Hepatocyte (in vitro differentiated cells): ENCODE measurements at regions not wholly inside any gene's neighbourhood (a gene's known extent, or its start where the extent isn't known, plus 50 kb on each side); places are given as distances from the start of the nearest gene placed in this dataset.

Source experiments
- CTCF ChIP-seq: fragments of 200-600 bp; sonication (generic); IDR thresholded peaks from 2 replicates; pipeline ENCODE4 v1.5.1; 2016; ENCODE audit warnings: antibody characterized with exemption, mild to moderate bottlenecking; ENCODE audit not compliant: poor library complexity
- EZH2 ChIP-seq: fragments of 200-600 bp; sonication (generic); IDR thresholded peaks from 2 replicates; pipeline ENCODE4 v1.6.1; 2016; ENCODE audit warnings: antibody characterized with exemption, mild to moderate bottlenecking, borderline replicate concordance
- EZH2phosphoT487 ChIP-seq: fragments of 200-600 bp; sonication (generic); IDR thresholded peaks from one replicate; pipeline ENCODE4 v1.6.1; 2018; ENCODE audit warnings: antibody characterized with exemption, mild to moderate bottlenecking, low read depth, moderate library complexity; ENCODE audit not compliant: unreplicated experiment, severe bottlenecking

- no peak for TF ChIP-seq CTCF
- TF ChIP-seq EZH2 = no peak
- no peak for TF ChIP-seq EZH2phosphoT487
Observed at GRCh38 chr1:244155661-244156060, 104.6 kb downstream of the ZBTB18 start.
